Upper lobe of left lung (tissue), 4 donors: ENCODE measurements at regions not wholly inside any gene's neighbourhood (a gene's known extent, or its start where the extent isn't known, plus 50 kb on each side); places are given as distances from the start of the nearest gene placed in this dataset.

Experiments used
- POLR2A ChIP-seq, 4 donors: fragments of 450-650 bp; IDR thresholded peaks; one replicate each; pipeline ENCODE4 v1.5.1; 2016 to 2017; ENCODE audit warnings: antibody characterized with exemption in 4 of 4, mild to moderate bottlenecking in 2 of 4
- POLR2AphosphoS5 ChIP-seq, 2 donors: sonication (generic); formaldehyde crosslinking; IDR thresholded peaks; one replicate each; pipeline ENCODE4 v1.5.1; 2017; ENCODE audit warnings: antibody characterized with exemption in 2 of 2
- TF ChIP-seq, protein P1 (sequence below), 6 experiments: fragments of 450-650 bp in 4 of 6; fragments of 200-600 bp in 2 of 6; sonication (generic) in 2 of 6; IDR thresholded peaks; one replicate each; pipeline ENCODE4 v1.5.1; 2016 to 2019; ENCODE audit warnings: antibody characterized with exemption in 6 of 6

DNA sequence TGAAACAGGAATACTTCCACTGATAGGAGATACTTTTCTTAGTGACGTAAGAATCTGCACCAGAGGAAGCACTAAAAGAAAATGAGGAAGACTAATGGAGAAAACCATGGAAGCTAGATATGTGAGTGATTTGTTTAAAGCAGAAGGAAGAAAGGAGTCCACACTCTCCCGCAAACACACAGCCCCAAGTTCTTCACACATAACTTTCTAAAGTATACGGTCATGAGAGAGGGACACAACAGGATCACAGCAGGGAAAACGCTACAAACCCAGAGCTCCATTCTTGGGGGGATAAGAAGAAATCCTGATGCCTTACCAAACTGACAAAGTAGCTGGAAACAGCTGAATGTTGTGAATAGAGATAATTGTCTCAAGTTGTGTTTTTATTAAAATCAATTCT lies 222.2 kb upstream of the TMEM161B start:
- TF ChIP-seq, protein P1, sequence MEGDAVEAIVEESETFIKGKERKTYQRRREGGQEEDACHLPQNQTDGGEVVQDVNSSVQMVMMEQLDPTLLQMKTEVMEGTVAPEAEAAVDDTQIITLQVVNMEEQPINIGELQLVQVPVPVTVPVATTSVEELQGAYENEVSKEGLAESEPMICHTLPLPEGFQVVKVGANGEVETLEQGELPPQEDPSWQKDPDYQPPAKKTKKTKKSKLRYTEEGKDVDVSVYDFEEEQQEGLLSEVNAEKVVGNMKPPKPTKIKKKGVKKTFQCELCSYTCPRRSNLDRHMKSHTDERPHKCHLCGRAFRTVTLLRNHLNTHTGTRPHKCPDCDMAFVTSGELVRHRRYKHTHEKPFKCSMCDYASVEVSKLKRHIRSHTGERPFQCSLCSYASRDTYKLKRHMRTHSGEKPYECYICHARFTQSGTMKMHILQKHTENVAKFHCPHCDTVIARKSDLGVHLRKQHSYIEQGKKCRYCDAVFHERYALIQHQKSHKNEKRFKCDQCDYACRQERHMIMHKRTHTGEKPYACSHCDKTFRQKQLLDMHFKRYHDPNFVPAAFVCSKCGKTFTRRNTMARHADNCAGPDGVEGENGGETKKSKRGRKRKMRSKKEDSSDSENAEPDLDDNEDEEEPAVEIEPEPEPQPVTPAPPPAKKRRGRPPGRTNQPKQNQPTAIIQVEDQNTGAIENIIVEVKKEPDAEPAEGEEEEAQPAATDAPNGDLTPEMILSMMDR (IDR thresholded peaks at IDR 0.05): no peak
- TF ChIP-seq POLR2A (IDR thresholded peaks at IDR 0.05) (no peak), POLR2AphosphoS5 (IDR thresholded peaks at IDR 0.05) (no peak)
